Esophagus squamous epithelium (tissue), 4 donors: ENCODE measurements at regions not wholly inside any gene's neighbourhood (a gene's known extent, or its start where the extent isn't known, plus 50 kb on each side); places are given as distances from the start of the nearest gene placed in this dataset.

Source experiments
- POLR2A ChIP-seq, 4 donors: fragments of 450-650 bp; IDR thresholded peaks; one replicate each; pipeline ENCODE4 v1.6.1; 2017; ENCODE audit warnings: antibody characterized with exemption in 4 of 4, mild to moderate bottlenecking in 4 of 4, moderate library complexity in 3 of 4
- TF ChIP-seq, protein P1 (sequence below), 6 experiments: fragments of 450-650 bp in 4 of 6; fragments of 200-600 bp in 2 of 6; sonication (generic) in 2 of 6; IDR thresholded peaks; one replicate each; pipeline ENCODE4 v1.5.1; 2016 to 2019; ENCODE audit warnings: antibody characterized with exemption in 6 of 6, mild to moderate bottlenecking in 4 of 6, moderate library complexity in 4 of 6

DNA sequence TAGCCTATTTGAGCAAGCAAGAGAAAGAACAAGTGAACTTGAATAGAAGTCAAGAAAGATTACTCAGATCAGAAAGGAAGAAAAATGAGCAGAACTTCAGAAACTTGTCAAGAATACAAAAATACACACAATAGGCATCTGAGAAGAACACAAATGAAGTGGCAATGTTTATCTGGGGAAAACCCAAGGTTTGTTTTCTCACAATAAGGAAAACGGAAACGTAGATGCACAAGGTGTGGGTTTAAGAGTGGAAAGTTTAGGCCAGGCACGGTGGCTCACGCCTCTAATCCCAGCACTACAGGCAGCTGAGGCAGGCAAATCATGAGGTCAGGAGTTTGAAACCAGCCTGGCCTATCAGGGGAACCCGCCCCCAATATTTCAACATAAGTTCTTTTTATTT, 159.5 kb upstream of the GYPC start:
- TF ChIP-seq, protein P1, sequence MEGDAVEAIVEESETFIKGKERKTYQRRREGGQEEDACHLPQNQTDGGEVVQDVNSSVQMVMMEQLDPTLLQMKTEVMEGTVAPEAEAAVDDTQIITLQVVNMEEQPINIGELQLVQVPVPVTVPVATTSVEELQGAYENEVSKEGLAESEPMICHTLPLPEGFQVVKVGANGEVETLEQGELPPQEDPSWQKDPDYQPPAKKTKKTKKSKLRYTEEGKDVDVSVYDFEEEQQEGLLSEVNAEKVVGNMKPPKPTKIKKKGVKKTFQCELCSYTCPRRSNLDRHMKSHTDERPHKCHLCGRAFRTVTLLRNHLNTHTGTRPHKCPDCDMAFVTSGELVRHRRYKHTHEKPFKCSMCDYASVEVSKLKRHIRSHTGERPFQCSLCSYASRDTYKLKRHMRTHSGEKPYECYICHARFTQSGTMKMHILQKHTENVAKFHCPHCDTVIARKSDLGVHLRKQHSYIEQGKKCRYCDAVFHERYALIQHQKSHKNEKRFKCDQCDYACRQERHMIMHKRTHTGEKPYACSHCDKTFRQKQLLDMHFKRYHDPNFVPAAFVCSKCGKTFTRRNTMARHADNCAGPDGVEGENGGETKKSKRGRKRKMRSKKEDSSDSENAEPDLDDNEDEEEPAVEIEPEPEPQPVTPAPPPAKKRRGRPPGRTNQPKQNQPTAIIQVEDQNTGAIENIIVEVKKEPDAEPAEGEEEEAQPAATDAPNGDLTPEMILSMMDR (IDR thresholded peaks at IDR 0.05): no peak
- no peak for TF ChIP-seq POLR2A (IDR thresholded peaks at IDR 0.05)
